Prostate gland (tissue), 2 donors: ENCODE measurements at regions not wholly inside any gene's neighbourhood (a gene's known extent, or its start where the extent isn't known, plus 50 kb on each side); places are given as distances from the start of the nearest gene placed in this dataset.
"Not testable (repeated sequence)": the region's sequence is repeated elsewhere in the genome, so short reads cannot be mapped to it uniquely, and the experiment has no call there.

Experiments used
- POLR2A ChIP-seq: fragments of 450-650 bp; IDR thresholded peaks from one replicate; pipeline ENCODE4 v1.6.1; 2016; ENCODE audit warnings: antibody characterized with exemption, mild to moderate bottlenecking
- POLR2AphosphoS5 ChIP-seq: sonication (generic); formaldehyde crosslinking; IDR thresholded peaks from one replicate; pipeline ENCODE4 v1.6.1; 2017; ENCODE audit warnings: antibody characterized with exemption
- TF ChIP-seq, protein P1 (sequence below), 4 experiments: fragments of 200-600 bp in 2 of 4; fragments of 450-650 bp in 2 of 4; sonication (generic) in 2 of 4; IDR thresholded peaks; 1 replicate in 3 of 4; 2 replicates in 1 of 4; pipeline ENCODE4 v1.5.1; 2016 to 2019; ENCODE audit warnings: antibody characterized with exemption in 4 of 4, mild to moderate bottlenecking in 2 of 4, moderate library complexity in 2 of 4

DNA sequence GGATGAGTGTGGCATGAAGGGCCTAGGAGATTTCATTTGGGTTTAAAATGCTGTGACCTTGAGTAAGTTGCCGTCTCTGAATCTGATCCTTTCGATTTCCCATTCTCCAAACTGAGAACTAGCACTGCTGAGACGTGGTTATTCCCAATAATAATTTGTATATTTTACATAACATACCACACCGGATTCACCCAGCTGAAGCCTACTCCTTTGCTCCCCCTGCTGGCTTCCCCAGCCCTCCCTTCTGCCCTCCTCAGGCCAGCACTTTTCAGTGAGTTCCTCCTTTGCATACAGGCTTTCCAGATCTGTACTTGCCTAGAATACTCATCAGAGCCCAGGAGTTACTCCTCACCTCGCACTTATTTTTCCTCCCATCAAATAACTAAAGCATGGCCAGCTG is 255.1 kb downstream of the OR4F29 start:
- not testable (repeated sequence) for TF ChIP-seq POLR2A, POLR2AphosphoS5
- TF ChIP-seq, protein P1, sequence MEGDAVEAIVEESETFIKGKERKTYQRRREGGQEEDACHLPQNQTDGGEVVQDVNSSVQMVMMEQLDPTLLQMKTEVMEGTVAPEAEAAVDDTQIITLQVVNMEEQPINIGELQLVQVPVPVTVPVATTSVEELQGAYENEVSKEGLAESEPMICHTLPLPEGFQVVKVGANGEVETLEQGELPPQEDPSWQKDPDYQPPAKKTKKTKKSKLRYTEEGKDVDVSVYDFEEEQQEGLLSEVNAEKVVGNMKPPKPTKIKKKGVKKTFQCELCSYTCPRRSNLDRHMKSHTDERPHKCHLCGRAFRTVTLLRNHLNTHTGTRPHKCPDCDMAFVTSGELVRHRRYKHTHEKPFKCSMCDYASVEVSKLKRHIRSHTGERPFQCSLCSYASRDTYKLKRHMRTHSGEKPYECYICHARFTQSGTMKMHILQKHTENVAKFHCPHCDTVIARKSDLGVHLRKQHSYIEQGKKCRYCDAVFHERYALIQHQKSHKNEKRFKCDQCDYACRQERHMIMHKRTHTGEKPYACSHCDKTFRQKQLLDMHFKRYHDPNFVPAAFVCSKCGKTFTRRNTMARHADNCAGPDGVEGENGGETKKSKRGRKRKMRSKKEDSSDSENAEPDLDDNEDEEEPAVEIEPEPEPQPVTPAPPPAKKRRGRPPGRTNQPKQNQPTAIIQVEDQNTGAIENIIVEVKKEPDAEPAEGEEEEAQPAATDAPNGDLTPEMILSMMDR (IDR thresholded peaks at IDR 0.05) = not testable (repeated sequence)
